Spleen (tissue), 7 donors: ENCODE measurements at regions not wholly inside any gene's neighbourhood (a gene's known extent, or its start where the extent isn't known, plus 50 kb on each side); places are given as distances from the start of the nearest gene placed in this dataset.

Source experiments
- POLR2A ChIP-seq, 3 donors: fragments of 450-650 bp; IDR thresholded peaks; one replicate each; pipeline ENCODE4 v1.5.1; 2017; ENCODE audit warnings: antibody characterized with exemption in 3 of 3, mild to moderate bottlenecking in 1 of 3
- TF ChIP-seq, protein P1 (sequence below), 11 experiments: fragments of 200-600 bp in 7 of 11; fragments of 450-650 bp in 4 of 11; sonication (generic) in 4 of 11; IDR thresholded peaks in 8 of 11; conservative IDR thresholded peaks in 3 of 11; 1 replicate in 7 of 11; 2 replicates in 4 of 11; pipeline versions ENCODE4 v1.4.0 to v1.8.0; 2016 to 2021; ENCODE audit warnings: antibody characterized with exemption in 11 of 11, inconsistent platforms in 4 of 11, mild to moderate bottlenecking in 1 of 11
- donor health status: DM: no; HTN: no; CAD: no; lungs with moderate emphysema.
- donor health status: DM: no; HTN: no; CAD: no.
- donor health status: DM: no; HTN: no; CAD: no.

- no peak for TF ChIP-seq POLR2A (IDR thresholded peaks at IDR 0.05)
- TF ChIP-seq, protein P1, sequence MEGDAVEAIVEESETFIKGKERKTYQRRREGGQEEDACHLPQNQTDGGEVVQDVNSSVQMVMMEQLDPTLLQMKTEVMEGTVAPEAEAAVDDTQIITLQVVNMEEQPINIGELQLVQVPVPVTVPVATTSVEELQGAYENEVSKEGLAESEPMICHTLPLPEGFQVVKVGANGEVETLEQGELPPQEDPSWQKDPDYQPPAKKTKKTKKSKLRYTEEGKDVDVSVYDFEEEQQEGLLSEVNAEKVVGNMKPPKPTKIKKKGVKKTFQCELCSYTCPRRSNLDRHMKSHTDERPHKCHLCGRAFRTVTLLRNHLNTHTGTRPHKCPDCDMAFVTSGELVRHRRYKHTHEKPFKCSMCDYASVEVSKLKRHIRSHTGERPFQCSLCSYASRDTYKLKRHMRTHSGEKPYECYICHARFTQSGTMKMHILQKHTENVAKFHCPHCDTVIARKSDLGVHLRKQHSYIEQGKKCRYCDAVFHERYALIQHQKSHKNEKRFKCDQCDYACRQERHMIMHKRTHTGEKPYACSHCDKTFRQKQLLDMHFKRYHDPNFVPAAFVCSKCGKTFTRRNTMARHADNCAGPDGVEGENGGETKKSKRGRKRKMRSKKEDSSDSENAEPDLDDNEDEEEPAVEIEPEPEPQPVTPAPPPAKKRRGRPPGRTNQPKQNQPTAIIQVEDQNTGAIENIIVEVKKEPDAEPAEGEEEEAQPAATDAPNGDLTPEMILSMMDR (IDR thresholded peaks at IDR 0.05 in 8 of 11, conservative IDR thresholded peaks at IDR 0.05 in 3 of 11), result no peak
Observed at GRCh38 chr10:9137368-9137767, 1082.9 kb downstream of the GATA3 start.
